B cell (primary cell): ENCODE measurements at regions not wholly inside any gene's neighbourhood (a gene's known extent, or its start where the extent isn't known, plus 50 kb on each side); places are given as distances from the start of the nearest gene placed in this dataset.

ENCODE experiments used
- ATAC-seq: fragments of 200-7000 bp; cut with Tn5 transposase; one replicate; pipeline ENCODE4 v1.10.0; 2021; ENCODE audit warnings: low read depth, mild to moderate bottlenecking, moderate number of reproducible peaks, moderate library complexity
- CTCF ChIA-PET: fragments of 350-600 bp; sonication (Branson Sonifier 250); formaldehyde crosslinking; loops from one replicate; lab custom pipeline; 2021; ENCODE audit warnings: antibody characterized with exemption, inconsistent platforms; lab: Charles Lee
- POLR2A ChIA-PET: fragments of 350-600 bp; sonication (Branson Sonifier 250); formaldehyde crosslinking; loops from one replicate; lab custom pipeline; 2021; ENCODE audit warnings: antibody characterized with exemption; lab: Charles Lee
- DNase-seq: peaks from one replicate; pipeline ENCODE4 v3.0.0; 2013
- H2AFZ ChIP-seq: 2 replicates; pipeline ENCODE4 v1.6.1; 2012; ENCODE audit warnings: mild to moderate bottlenecking, low read depth, low read length; ENCODE audit not compliant: insufficient read depth, poor library complexity, severe bottlenecking
- H3K27ac ChIP-seq, 2 donors: 1 replicate in 1 of 2; 2 replicates in 1 of 2; pipeline ENCODE4 v1.5.1; 2012 to 2013; ENCODE audit warnings: low read length in 2 of 2, mild to moderate bottlenecking in 2 of 2, moderate library complexity in 1 of 2
- H3K27me3 ChIP-seq, 4 experiments: fragments of 200-600 bp in 1 of 4; sonication (generic) in 1 of 4; replicated peaks in 1 of 4; 1 replicate in 2 of 4; 2 replicates in 2 of 4; pipeline versions ENCODE4 v1.6.1 to v1.7.0; 2013 to 2016; ENCODE audit warnings: low read length in 3 of 4, mild to moderate bottlenecking in 2 of 4, mixed read lengths in 1 of 4, moderate library complexity in 1 of 4; ENCODE audit not compliant: insufficient read depth in 4 of 4, control insufficient read depth in 3 of 4; ENCODE audit errors: control extremely low read depth in 1 of 4
- H3K36me3 ChIP-seq, 2 experiments: replicated peaks in 1 of 2; 1 replicate in 1 of 2; 2 replicates in 1 of 2; pipeline versions ENCODE4 v1.6.1 to v1.7.1; 2013; ENCODE audit warnings: low read length in 1 of 2; ENCODE audit not compliant: insufficient read depth in 2 of 2, control insufficient read depth in 1 of 2; ENCODE audit errors: control extremely low read depth in 1 of 2, extremely low read depth in 1 of 2
- H3K4me1 ChIP-seq, 2 donors: fragments of 200-600 bp in 1 of 2; sonication (generic) in 1 of 2; 1 replicate in 1 of 2; 2 replicates in 1 of 2; pipeline versions ENCODE4 v1.5.1 to v1.6.1; 2013 to 2017; ENCODE audit warnings: low read length in 2 of 2; ENCODE audit not compliant: control insufficient read depth in 2 of 2, insufficient read depth in 2 of 2
- H3K4me2 ChIP-seq: replicated peaks from 2 replicates; pipeline ENCODE3; 2012; ENCODE audit warnings: mild to moderate bottlenecking, low read depth, low read length; ENCODE audit not compliant: poor library complexity, severe bottlenecking
- H3K4me3 ChIP-seq, 5 experiments: fragments of 200-600 bp in 1 of 5; sonication (generic) in 1 of 5; 1 replicate in 3 of 5; 2 replicates in 2 of 5; pipeline versions ENCODE4 v1.5.1 to v1.7.0; 2011 to 2016; ENCODE audit warnings: low read length in 4 of 5, mild to moderate bottlenecking in 4 of 5, low read depth in 2 of 5, control low read depth in 1 of 5, moderate library complexity in 1 of 5; ENCODE audit not compliant: insufficient read depth in 1 of 5; ENCODE audit errors: control extremely low read depth in 1 of 5, extremely low read depth in 1 of 5
- H3K79me2 ChIP-seq: fragments of 200-600 bp; sonication (generic); one replicate; pipeline ENCODE4 v1.6.0; 2016; ENCODE audit warnings: low read length; ENCODE audit not compliant: control insufficient read depth, insufficient read depth
- H3K9ac ChIP-seq: fragments of 200-600 bp; sonication (generic); 2 replicates; pipeline ENCODE4 v1.6.1; 2017; ENCODE audit warnings: mild to moderate bottlenecking, low read length, moderate library complexity
- H3K9me3 ChIP-seq, 3 donors: one replicate each; pipeline versions ENCODE4 v1.6.1 to v1.7.1; 2013; ENCODE audit warnings: low read length in 2 of 3; ENCODE audit not compliant: control insufficient read depth in 2 of 3, insufficient read depth in 1 of 3; ENCODE audit errors: control extremely low read depth in 1 of 3
- H4K20me1 ChIP-seq: 2 replicates; pipeline ENCODE4 v1.6.0; 2012; ENCODE audit warnings: mild to moderate bottlenecking, low read length; ENCODE audit not compliant: insufficient read depth, control insufficient read depth, poor library complexity, severe bottlenecking
- H3K27ac Mint-ChIP-seq: one replicate; pipeline ENCODE4 v1.8.0; 2021; ENCODE audit warnings: mixed read lengths
- H3K27me3 Mint-ChIP-seq: one replicate; pipeline ENCODE4 v1.8.0; 2021; ENCODE audit warnings: mixed read lengths
- H3K4me1 Mint-ChIP-seq: one replicate; pipeline ENCODE4 v1.8.0; 2021; ENCODE audit warnings: mixed read lengths
- H3K4me3 Mint-ChIP-seq: one replicate; pipeline ENCODE4 v1.8.0; 2021; ENCODE audit warnings: mixed read lengths
- H3K9me3 Mint-ChIP-seq: one replicate; pipeline ENCODE4 v1.8.0; 2022; ENCODE audit warnings: mixed read lengths; ENCODE audit not compliant: insufficient read depth
- EZH2 ChIP-seq: IDR thresholded peaks from 2 replicates; pipeline ENCODE4 v1.6.1; 2012; ENCODE audit warnings: borderline replicate concordance, low read depth, mild to moderate bottlenecking, moderate library complexity, low read length; ENCODE audit not compliant: insufficient read depth, poor library complexity, severe bottlenecking
- WGBS: methylation state at CpG from one replicate; pipeline ENCODE4 v1.1.5; 2013; ENCODE audit warnings: missing lambda C conversion rate; ENCODE audit not compliant: insufficient coverage; 5-methylcytosine and 5-hydroxymethylcytosine counted together
- intact Hi-C: fragments of 100-400 bp; cut with micrococcal nuclease; formaldehyde crosslinking; loops from one replicate; pipeline ENCODE4 v1.10.0; 2022
- TF ChIP-seq, protein P1 (sequence below): fragments of 200-600 bp; IDR thresholded peaks from one replicate; pipeline ENCODE4 v1.8.0; 2022; ENCODE audit warnings: antibody characterized with exemption, mild to moderate bottlenecking

GRCh38 chr2:239455436-239456203 lies 54.8 kb upstream of the HDAC4 start:
- Histone ChIP-seq H3K4me3 (no peak overlapping the region), H3K9me3 (peaks cover 0 to 16% (median 16%) of the 10 kb centered on the region in 3 donors), H3K27me3 (peaks cover 0 to 3% (median 0%) of the 10 kb centered on the region in 4 experiments), H3K9ac (no peak overlapping the region), H4K20me1 (no peaks in the 10 kb centered on the region), H2AFZ (no peak overlapping the region), H3K36me3 (no peaks in the 10 kb centered on the region), H3K79me2 (no peaks in the 10 kb centered on the region), H3K27ac (no peak overlapping the region), H3K4me1 (no peaks in the 10 kb centered on the region), H3K4me2 (no peak overlapping the region)
- POLR2A ChIA-PET: no interaction called here
- no peak for ATAC-seq
- intact Hi-C loops: no loop called here
- no peak overlapping the region for H3K4me3 Mint-ChIP-seq
- CTCF ChIA-PET: no interaction called here
- H3K4me1 Mint-ChIP-seq: no peaks in the 10 kb centered on the region
- H3K27me3 Mint-ChIP-seq: peaks cover 34% of the 10 kb centered on the region
- no peak overlapping the region for H3K27ac Mint-ChIP-seq
- DNase-seq: no peak
- H3K9me3 Mint-ChIP-seq: peaks cover 22% of the 10 kb centered on the region
- WGBS: 94% methylated on average over 14 of the region's 17 CpGs
- no peak for TF ChIP-seq EZH2
- TF ChIP-seq, protein P1, sequence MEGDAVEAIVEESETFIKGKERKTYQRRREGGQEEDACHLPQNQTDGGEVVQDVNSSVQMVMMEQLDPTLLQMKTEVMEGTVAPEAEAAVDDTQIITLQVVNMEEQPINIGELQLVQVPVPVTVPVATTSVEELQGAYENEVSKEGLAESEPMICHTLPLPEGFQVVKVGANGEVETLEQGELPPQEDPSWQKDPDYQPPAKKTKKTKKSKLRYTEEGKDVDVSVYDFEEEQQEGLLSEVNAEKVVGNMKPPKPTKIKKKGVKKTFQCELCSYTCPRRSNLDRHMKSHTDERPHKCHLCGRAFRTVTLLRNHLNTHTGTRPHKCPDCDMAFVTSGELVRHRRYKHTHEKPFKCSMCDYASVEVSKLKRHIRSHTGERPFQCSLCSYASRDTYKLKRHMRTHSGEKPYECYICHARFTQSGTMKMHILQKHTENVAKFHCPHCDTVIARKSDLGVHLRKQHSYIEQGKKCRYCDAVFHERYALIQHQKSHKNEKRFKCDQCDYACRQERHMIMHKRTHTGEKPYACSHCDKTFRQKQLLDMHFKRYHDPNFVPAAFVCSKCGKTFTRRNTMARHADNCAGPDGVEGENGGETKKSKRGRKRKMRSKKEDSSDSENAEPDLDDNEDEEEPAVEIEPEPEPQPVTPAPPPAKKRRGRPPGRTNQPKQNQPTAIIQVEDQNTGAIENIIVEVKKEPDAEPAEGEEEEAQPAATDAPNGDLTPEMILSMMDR: no peak

DNA sequence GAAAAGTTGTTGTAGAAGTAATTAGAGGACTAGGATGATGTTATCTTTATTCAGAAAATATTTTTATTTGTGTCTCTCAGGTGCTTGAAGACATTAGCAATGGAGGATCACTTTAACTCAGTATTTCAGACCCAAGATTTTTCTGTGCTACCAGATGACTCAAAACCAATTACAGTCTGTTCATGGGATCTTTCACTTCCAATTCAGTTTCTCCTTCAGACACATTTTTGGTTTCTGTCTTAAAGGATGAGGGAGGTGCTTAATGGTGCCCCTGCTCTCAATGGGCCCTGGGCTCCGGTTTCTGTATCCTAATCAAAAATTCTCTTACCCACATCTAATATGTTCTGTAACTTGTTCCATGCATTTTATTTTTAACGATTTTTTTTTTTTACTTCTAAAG lies 53.7 kb upstream of the HDAC4 start:
- Histone ChIP-seq H3K4me1 (no peaks in the 10 kb centered on the region), H3K9ac (no peak overlapping the region), H2AFZ (no peak overlapping the region), H3K27me3 (peaks cover 0 to 3% (median 0%) of the 10 kb centered on the region in 4 experiments), H4K20me1 (no peaks in the 10 kb centered on the region), H3K4me2 (no peak overlapping the region), H3K9me3 (peaks cover 0 to 16% (median 16%) of the 10 kb centered on the region in 3 donors), H3K4me3 (no peak overlapping the region), H3K36me3 (no peaks in the 10 kb centered on the region), H3K27ac (no peak overlapping the region), H3K79me2 (no peaks in the 10 kb centered on the region)
- Mint-ChIP-seq H3K27me3 (peaks cover 28% of the 10 kb centered on the region), H3K4me1 (no peaks in the 10 kb centered on the region), H3K9me3 (peaks cover 22% of the 10 kb centered on the region), H3K4me3 (no peak overlapping the region), H3K27ac (no peak overlapping the region)
- ChIA-PET CTCF (no interaction called here), POLR2A (no interaction called here)
- WGBS: no CpG with 5 or more reads among the region's 2 CpGs
- TF ChIP-seq EZH2: no peak
- TF ChIP-seq, protein P1: no peak
- DNase-seq (no peak), ATAC-seq (no peak)
- intact Hi-C loops: no loop called here
